K562 (cell line): ENCODE measurements at regions not wholly inside any gene's neighbourhood (a gene's known extent, or its start where the extent isn't known, plus 50 kb on each side); places are given as distances from the start of the nearest gene placed in this dataset.

ENCODE experiments used
- ATAC-seq: fragments of 200-7000 bp; cut with Tn5 transposase; 3 replicates; pipeline ENCODE4 v1.9.1; 2020; ENCODE audit warnings: moderate library complexity
- BruUV-seq: library from RNA; stranded (reverse); fragments of 400-500 nt; replicated peaks from 2 replicates; lab custom pipeline; 2021; lab: Mats Ljungman, UMichigan
- CTCF ChIA-PET: fragments of 300-600 bp; formaldehyde crosslinking; extraction: SDS; loops from one replicate; lab custom pipeline; 2021; ENCODE audit warnings: low intra/inter-chr PET ratio; lab: Yijun Ruan, JAX
- POLR2A ChIA-PET: fragments of 300-600, 350-650 bp; sonication (Branson Sonifier 250); formaldehyde crosslinking; extraction: SDS; loops from one replicate; lab custom pipeline; 2021; ENCODE audit warnings: antibody characterized with exemption, inconsistent platforms; lab: Yijun Ruan, JAX
- DNase-seq, 4 experiments: peaks; one replicate each; pipeline versions ENCODE4 v3.0.0 to v3.0.0-alpha.2; 2011 to 2018; ENCODE audit warnings: low spot score in 3 of 4, mixed read lengths in 3 of 4; ENCODE audit errors: extremely low read depth in 1 of 4
- FAIRE-seq: peaks from 2 replicates; lab custom pipeline; 2011; peaks lifted over from hg19 to GRCh38; lab: Jason Lieb, UNC
- H2AFZ ChIP-seq: 2 replicates; pipeline ENCODE4 v1.6.0; 2011; ENCODE audit warnings: low read depth, low read length, control low read depth, inconsistent platforms
- H3K27ac ChIP-seq: fragments of 200-600 bp; 3 replicates; pipeline ENCODE4 v1.8.0; 2011; ENCODE audit warnings: low read depth, mild to moderate bottlenecking, control low read depth, inconsistent platforms, low read length, moderate library complexity, mixed read lengths; ENCODE audit errors: extremely low read depth
- H3K27me3 ChIP-seq, 2 experiments: fragments of 300-600 bp in 1 of 2; 2 replicates in 1 of 2; 3 replicates in 1 of 2; pipeline versions ENCODE4 v1.6.0 to v1.8.0; 2011; ENCODE audit warnings: inconsistent platforms in 2 of 2, low read length in 2 of 2, mild to moderate bottlenecking in 1 of 2, mixed read lengths in 1 of 2, moderate library complexity in 1 of 2; ENCODE audit not compliant: control insufficient read depth in 2 of 2, insufficient read depth in 2 of 2
- H3K36me3 ChIP-seq: fragments of 300-600 bp; 3 replicates; pipeline ENCODE4 v1.8.0; 2011; ENCODE audit warnings: mild to moderate bottlenecking, low read length, inconsistent platforms; ENCODE audit not compliant: control insufficient read depth, insufficient read depth
- H3K4me1 ChIP-seq, 2 experiments: fragments of 200-600 bp in 1 of 2; replicated peaks in 1 of 2; 2 replicates in 1 of 2; 3 replicates in 1 of 2; pipeline versions ENCODE4 v1.5.1 to v1.8.0; 2011; ENCODE audit warnings: inconsistent platforms in 2 of 2, low read length in 2 of 2, mild to moderate bottlenecking in 1 of 2, mixed read lengths in 1 of 2, moderate library complexity in 1 of 2; ENCODE audit not compliant: control insufficient read depth in 2 of 2, insufficient read depth in 2 of 2
- H3K4me2 ChIP-seq: 2 replicates; pipeline ENCODE4 v1.6.1; 2011; ENCODE audit warnings: low read length, control low read depth, inconsistent platforms, mixed read lengths; ENCODE audit not compliant: insufficient read depth
- H3K4me3 ChIP-seq: fragments of 200-600 bp; sonication (generic), shearing (Covaris generic); 2 replicates; pipeline ENCODE4 v1.5.1; 2016; ENCODE audit warnings: control low read depth, inconsistent platforms
- H3K79me2 ChIP-seq: fragments of 200-600 bp; 3 replicates; pipeline ENCODE4 v1.8.0; 2011; ENCODE audit warnings: low read length, inconsistent platforms; ENCODE audit not compliant: control insufficient read depth, insufficient read depth
- H3K9ac ChIP-seq, 2 experiments: 2 replicates each; pipeline versions ENCODE4 v1.6.0 to v1.6.1; 2011; ENCODE audit warnings: low read depth in 2 of 2, low read length in 2 of 2, control low read depth in 1 of 2, inconsistent platforms in 1 of 2, mild to moderate bottlenecking in 1 of 2, mixed read lengths in 1 of 2; ENCODE audit not compliant: insufficient read depth in 1 of 2
- H3K9me1 ChIP-seq: one replicate; pipeline ENCODE4 v1.6.0; 2011; ENCODE audit warnings: inconsistent platforms, mild to moderate bottlenecking, low read length, moderate library complexity; ENCODE audit not compliant: control insufficient read depth, insufficient read depth
- H3K9me3 ChIP-seq: replicated peaks from 2 replicates; pipeline ENCODE4 v1.5.1; 2011; ENCODE audit warnings: low read depth, low read length, inconsistent platforms; ENCODE audit not compliant: control insufficient read depth, insufficient read depth
- H4K20me1 ChIP-seq: replicated peaks from 2 replicates; pipeline ENCODE4 v1.6.1; 2011; ENCODE audit warnings: low read length, inconsistent platforms, mixed read lengths; ENCODE audit not compliant: control insufficient read depth, insufficient read depth
- FOXA3 ChIP-seq, 2 experiments: fragments of 450-650 bp in 1 of 2; sonication (generic) in 1 of 2; formaldehyde crosslinking; IDR thresholded peaks in 1 of 2; conservative IDR thresholded peaks in 1 of 2; 2 replicates each; pipeline versions ENCODE4 v1.4.0 to v1.8.0; 2020 to 2022; ENCODE audit warnings: mild to moderate bottlenecking in 2 of 2, missing genetic modification reagents in 1 of 2
- HINFP ChIP-seq: fragments of 450-650 bp; conservative IDR thresholded peaks from 2 replicates; pipeline ENCODE4 v1.6.1; 2016; ENCODE audit warnings: missing genetic modification characterization, low read depth, mild to moderate bottlenecking, control low read depth, missing compliant biosample characterization
- ILK ChIP-seq: fragments of 450-650 bp; IDR thresholded peaks from 2 replicates; pipeline ENCODE4 v1.6.1; 2016; ENCODE audit warnings: missing genetic modification characterization, low read depth, mild to moderate bottlenecking, missing compliant biosample characterization, moderate library complexity, borderline replicate concordance
- SMARCB1 ChIP-seq: IDR thresholded peaks from 2 replicates; pipeline ENCODE4 v1.6.1; 2011; ENCODE audit warnings: improper control_type of control experiment, low read depth; ENCODE audit not compliant: insufficient read length
- TEAD1 ChIP-seq, 2 experiments: fragments of 450-650 bp in 1 of 2; sonication (generic) in 1 of 2; formaldehyde crosslinking; IDR thresholded peaks; 2 replicates each; pipeline versions ENCODE4 v1.4.0 to v1.8.0; 2020 to 2022; ENCODE audit warnings: mild to moderate bottlenecking in 2 of 2, missing genetic modification reagents in 1 of 2
- TRIM28 ChIP-seq: fragments of 450-650 bp; IDR thresholded peaks from 2 replicates; pipeline ENCODE4 v1.6.1; 2017
- XRCC4 ChIP-seq: IDR thresholded peaks from one replicate; pipeline ENCODE4 v1.6.1; 2011; ENCODE audit not compliant: insufficient read depth, insufficient read length; ENCODE audit errors: extremely low read depth
- ZNF282 ChIP-seq: sonication (generic); formaldehyde crosslinking; IDR thresholded peaks from 2 replicates; pipeline ENCODE4 v1.8.1; 2023; ENCODE audit warnings: missing genetic modification reagents
- ZNF696 ChIP-seq: fragments of 250-450 bp; sonication (Bioruptor Pico); conservative IDR thresholded peaks from 2 replicates; pipeline ENCODE4 v1.4.0; 2020; ENCODE audit warnings: mild to moderate bottlenecking, moderate library complexity
- WGBS: fragments of 100-300 bp; shearing (Covaris generic); methylation state at CpG from one replicate; pipeline ENCODE4 v1.1.6; 2016; ENCODE audit warnings: low coverage, mixed read lengths; ENCODE audit not compliant: insufficient coverage; ENCODE audit errors: missing lambda C conversion rate; 5-methylcytosine and 5-hydroxymethylcytosine counted together
- in situ Hi-C: fragments of 300-500 bp; cut with MboI; formaldehyde crosslinking; loops from 4 replicates; pipeline ENCODE4 v1.15.0; 2018; ENCODE audit warnings: inconsistent platforms, mixed read lengths
- intact Hi-C: fragments of 100-400 bp; cut with micrococcal nuclease; formaldehyde crosslinking; loops from 2 replicates; pipeline ENCODE4 v1.14.2; 2022

GRCh38 chr13:85462792-85463425 is 336.3 kb downstream of the SLITRK6 start (continued):
- no peak for TF ChIP-seq TEAD1 (CRISPR knock-in tag; IDR thresholded peaks at IDR 0.05)
- no peak for TF ChIP-seq HINFP (tag)
- no peak for TF ChIP-seq ZNF696
- TF ChIP-seq ZNF282: no peak
- no peak for TF ChIP-seq SMARCB1
- no peak for TF ChIP-seq FOXA3 (CRISPR knock-in tag; conservative IDR thresholded peaks at IDR 0.05 in 1 of 2, IDR thresholded peaks at IDR 0.05 in 1 of 2)

- in situ Hi-C loops: no loop called here
- Histone ChIP-seq H2AFZ (no peak overlapping the region), H3K27ac (no peak overlapping the region), H3K27me3 (no peaks in the 10 kb centered on the region), H3K4me3 (no peak overlapping the region), H3K9me1 (no peaks in the 10 kb centered on the region), H3K9me3 (no peaks in the 10 kb centered on the region; the same call in 1 of the 2 replicates), H3K4me2 (no peak overlapping the region), H3K4me1 (no peaks in the 10 kb centered on the region), H3K79me2 (no peaks in the 10 kb centered on the region), H3K9ac (no peak overlapping the region), H3K36me3 (no peaks in the 10 kb centered on the region), H4K20me1 (no peaks in the 10 kb centered on the region)
- TF ChIP-seq XRCC4: no peak
- no peak for TF ChIP-seq TRIM28
- no peak for TF ChIP-seq ILK
- BruUV-seq: no TSS peak
- 0% methylated on average over 1 of the region's 1 CpG for WGBS
- no peak for FAIRE-seq
- DNase-seq: no peak
- ChIA-PET CTCF (no interaction called here), POLR2A (no interaction called here)
- intact Hi-C loops: no loop called here
- no peak for ATAC-seq
These were observed 337.6 kb downstream of the SLITRK6 start for GRCh38 chr13:85461621-85462020.
